Activated T-cell treated with anti-CD3 and anti-CD28 coated beads, Interleukin-2, amount 50 U/mL, for 24 hours (primary cell): ENCODE measurements at regions not wholly inside any gene's neighbourhood (a gene's known extent, or its start where the extent isn't known, plus 50 kb on each side); places are given as distances from the start of the nearest gene placed in this dataset.
"Not testable (repeated sequence)": the region's sequence is repeated elsewhere in the genome, so short reads cannot be mapped to it uniquely, and the experiment has no call there.

Experiments
- DNase-seq: peaks from one replicate; pipeline ENCODE4 v3.0.0-alpha.2; 2020
- H3K27ac Mint-ChIP-seq: 2 replicates; pipeline ENCODE4 v1.8.0; 2020; ENCODE audit warnings: mild to moderate bottlenecking, mixed read lengths
- H3K27me3 Mint-ChIP-seq: 2 replicates; pipeline ENCODE4 v1.8.0; 2020; ENCODE audit warnings: mixed read lengths
- H3K36me3 Mint-ChIP-seq: 2 replicates; pipeline ENCODE4 v1.8.0; 2020; ENCODE audit warnings: low read depth, mixed read lengths
- H3K4me1 Mint-ChIP-seq: 2 replicates; pipeline ENCODE4 v1.8.0; 2020; ENCODE audit warnings: low read depth, mixed read lengths
- H3K4me3 Mint-ChIP-seq: 2 replicates; pipeline ENCODE4 v1.8.0; 2020; ENCODE audit warnings: mild to moderate bottlenecking, moderate library complexity, mixed read lengths
- H3K9me3 Mint-ChIP-seq: 2 replicates; pipeline ENCODE4 v1.8.0; 2020; ENCODE audit warnings: mixed read lengths

- not testable (repeated sequence) for H3K27ac Mint-ChIP-seq, H3K9me3 Mint-ChIP-seq, H3K36me3 Mint-ChIP-seq, H3K27me3 Mint-ChIP-seq, H3K4me1 Mint-ChIP-seq, H3K4me3 Mint-ChIP-seq, DNase-seq
These were observed 544.5 kb upstream of the CHD1 start for GRCh38 chr5:99473328-99473727.

GRCh38 chr5:99471726-99472125, 542.9 kb upstream of the CHD1 start:
- H3K4me1 Mint-ChIP-seq, H3K4me3 Mint-ChIP-seq, H3K27me3 Mint-ChIP-seq, H3K36me3 Mint-ChIP-seq, H3K9me3 Mint-ChIP-seq, H3K27ac Mint-ChIP-seq, DNase-seq: not testable (repeated sequence)

- DNase-seq, H3K27me3 Mint-ChIP-seq, H3K9me3 Mint-ChIP-seq, H3K27ac Mint-ChIP-seq, H3K36me3 Mint-ChIP-seq, H3K4me3 Mint-ChIP-seq, H3K4me1 Mint-ChIP-seq: not testable (repeated sequence)
These were observed 542.4 kb upstream of the CHD1 start for GRCh38 chr5:99471178-99471577.

GRCh38 chr5:99470636-99471035, 541.8 kb upstream of the CHD1 start:
- DNase-seq, H3K4me3 Mint-ChIP-seq, H3K4me1 Mint-ChIP-seq, H3K36me3 Mint-ChIP-seq, H3K9me3 Mint-ChIP-seq, H3K27ac Mint-ChIP-seq, H3K27me3 Mint-ChIP-seq: not testable (repeated sequence)

GRCh38 chr5:99460701-99461100, 531.9 kb upstream of the CHD1 start:
- no peaks in the 10 kb centered on the region for H3K4me1 Mint-ChIP-seq
- DNase-seq: no peak
- no peak overlapping the region for H3K27ac Mint-ChIP-seq
- no peak overlapping the region for H3K4me3 Mint-ChIP-seq
- H3K36me3 Mint-ChIP-seq: no peaks in the 10 kb centered on the region
- no peaks in the 10 kb centered on the region for H3K9me3 Mint-ChIP-seq
- no peaks in the 10 kb centered on the region for H3K27me3 Mint-ChIP-seq

GRCh38 chr5:99453196-99453595, 524.4 kb upstream of the CHD1 start:
- no peaks in the 10 kb centered on the region for H3K4me1 Mint-ChIP-seq
- H3K27ac Mint-ChIP-seq: no peak overlapping the region
- no peaks in the 10 kb centered on the region for H3K9me3 Mint-ChIP-seq
- no peaks in the 10 kb centered on the region for H3K36me3 Mint-ChIP-seq
- H3K27me3 Mint-ChIP-seq: no peaks in the 10 kb centered on the region
- no peak overlapping the region for H3K4me3 Mint-ChIP-seq
- no peak for DNase-seq

GRCh38 chr5:99449786-99450185, 521.0 kb upstream of the CHD1 start:
- no peaks in the 10 kb centered on the region for H3K9me3 Mint-ChIP-seq
- H3K27ac Mint-ChIP-seq: no peak overlapping the region
- no peak for DNase-seq
- H3K4me3 Mint-ChIP-seq: no peak overlapping the region
- H3K36me3 Mint-ChIP-seq: no peaks in the 10 kb centered on the region
- no peaks in the 10 kb centered on the region for H3K4me1 Mint-ChIP-seq
- H3K27me3 Mint-ChIP-seq: no peaks in the 10 kb centered on the region

GRCh38 chr5:99445805-99446204, 517.0 kb upstream of the CHD1 start:
- Mint-ChIP-seq H3K36me3 (no peaks in the 10 kb centered on the region), H3K27ac (no peak overlapping the region), H3K9me3 (no peaks in the 10 kb centered on the region), H3K4me1 (no peaks in the 10 kb centered on the region), H3K27me3 (no peaks in the 10 kb centered on the region), H3K4me3 (no peak overlapping the region)
- no peak for DNase-seq

- H3K9me3 Mint-ChIP-seq: no peaks in the 10 kb centered on the region
- H3K4me3 Mint-ChIP-seq: no peak overlapping the region
- H3K36me3 Mint-ChIP-seq: no peaks in the 10 kb centered on the region
- DNase-seq: no peak
- no peaks in the 10 kb centered on the region for H3K27me3 Mint-ChIP-seq
- no peaks in the 10 kb centered on the region for H3K4me1 Mint-ChIP-seq
- no peak overlapping the region for H3K27ac Mint-ChIP-seq
These were observed 512.4 kb upstream of the CHD1 start for GRCh38 chr5:99441235-99441634.

GRCh38 chr5:99438619-99439018, 509.8 kb upstream of the CHD1 start:
- no peak for DNase-seq
- Mint-ChIP-seq H3K36me3 (no peaks in the 10 kb centered on the region), H3K27ac (no peak overlapping the region), H3K9me3 (no peaks in the 10 kb centered on the region), H3K4me3 (no peak overlapping the region), H3K27me3 (no peaks in the 10 kb centered on the region), H3K4me1 (no peaks in the 10 kb centered on the region)

GRCh38 chr5:99437986-99438385, 509.2 kb upstream of the CHD1 start:
- Mint-ChIP-seq H3K9me3 (no peaks in the 10 kb centered on the region), H3K27me3 (no peaks in the 10 kb centered on the region), H3K27ac (no peak overlapping the region), H3K4me1 (no peaks in the 10 kb centered on the region), H3K4me3 (no peak overlapping the region), H3K36me3 (no peaks in the 10 kb centered on the region)
- no peak for DNase-seq

GRCh38 chr5:99423396-99423795, 494.6 kb upstream of the CHD1 start:
- H3K27ac Mint-ChIP-seq, H3K36me3 Mint-ChIP-seq, H3K27me3 Mint-ChIP-seq, H3K9me3 Mint-ChIP-seq, H3K4me1 Mint-ChIP-seq, DNase-seq, H3K4me3 Mint-ChIP-seq: not testable (repeated sequence)

- not testable (repeated sequence) for DNase-seq, H3K9me3 Mint-ChIP-seq, H3K36me3 Mint-ChIP-seq, H3K4me1 Mint-ChIP-seq, H3K4me3 Mint-ChIP-seq, H3K27me3 Mint-ChIP-seq, H3K27ac Mint-ChIP-seq
These were observed 489.8 kb upstream of the CHD1 start for GRCh38 chr5:99418640-99419039.

GRCh38 chr5:99410386-99410785, 481.6 kb upstream of the CHD1 start:
- H3K36me3 Mint-ChIP-seq, H3K4me1 Mint-ChIP-seq, H3K27me3 Mint-ChIP-seq, DNase-seq, H3K27ac Mint-ChIP-seq, H3K9me3 Mint-ChIP-seq, H3K4me3 Mint-ChIP-seq: not testable (repeated sequence)

- not testable (repeated sequence) for H3K27me3 Mint-ChIP-seq, H3K4me3 Mint-ChIP-seq, H3K4me1 Mint-ChIP-seq, H3K9me3 Mint-ChIP-seq, H3K36me3 Mint-ChIP-seq, DNase-seq, H3K27ac Mint-ChIP-seq
These were observed 476.0 kb upstream of the CHD1 start for GRCh38 chr5:99404764-99405302.

GRCh38 chr5:99400571-99400970, 471.8 kb upstream of the CHD1 start:
- H3K4me3 Mint-ChIP-seq, H3K9me3 Mint-ChIP-seq, H3K27ac Mint-ChIP-seq, H3K4me1 Mint-ChIP-seq, H3K27me3 Mint-ChIP-seq, H3K36me3 Mint-ChIP-seq, DNase-seq: not testable (repeated sequence)
